ENCODE measurements at regions not wholly inside any gene's neighbourhood (a gene's known extent, or its start where the extent isn't known, plus 50 kb on each side); places are given as distances from the start of the nearest gene placed in this dataset.

GRCh38 chr5:133794771-133795415 is 173.5 kb downstream of the C5orf15 start:
- DNase-seq = no peak

- DNase-seq = no peak
Measured at GRCh38 chr5:133793756-133794465, 174.5 kb downstream of the C5orf15 start.

GRCh38 chr5:133792655-133793054 is 175.8 kb downstream of the C5orf15 start:
- no peak for DNase-seq

- DNase-seq = no peak
Measured at GRCh38 chr5:133792024-133792423, 176.4 kb downstream of the C5orf15 start.

GRCh38 chr5:133790898-133791297 is 177.5 kb downstream of the C5orf15 start:
- no peak for DNase-seq

GRCh38 chr5:133789428-133789827 is 177.1 kb upstream of the FSTL4 start:
- no peak for DNase-seq

GRCh38 chr5:133788121-133788520 is 175.8 kb upstream of the FSTL4 start:
- no peak for DNase-seq

- DNase-seq = no peak
Measured at GRCh38 chr5:133786420-133786819, 174.1 kb upstream of the FSTL4 start.

GRCh38 chr5:133785182-133785581 is 172.8 kb upstream of the FSTL4 start:
- DNase-seq = no peak

- DNase-seq = no peak
Measured at GRCh38 chr5:133783481-133783880, 171.1 kb upstream of the FSTL4 start.

- no peak for DNase-seq
Measured at GRCh38 chr5:133782736-133783135, 170.4 kb upstream of the FSTL4 start.

- no peak for DNase-seq
Measured at GRCh38 chr5:133781436-133782225, 169.3 kb upstream of the FSTL4 start.

- no peak for DNase-seq
Measured at GRCh38 chr5:133780619-133781280, 168.4 kb upstream of the FSTL4 start.

GRCh38 chr5:133779828-133780475 is 167.6 kb upstream of the FSTL4 start:
- DNase-seq = no peak

- no peak for DNase-seq
Measured at GRCh38 chr5:133778636-133779035, 166.3 kb upstream of the FSTL4 start.

- DNase-seq = no peak
Measured at GRCh38 chr5:133777951-133778350, 165.6 kb upstream of the FSTL4 start.

- DNase-seq = no peak
Measured at GRCh38 chr5:133775584-133776304, 163.4 kb upstream of the FSTL4 start.

GRCh38 chr5:133773247-133774202 is 161.2 kb upstream of the FSTL4 start:
- no peak for DNase-seq

- no peak for DNase-seq
Measured at GRCh38 chr5:133769842-133770241, 157.5 kb upstream of the FSTL4 start.

GRCh38 chr5:133763744-133764143 is 151.4 kb upstream of the FSTL4 start:
- DNase-seq = no peak

GRCh38 chr5:133761632-133762031 is 149.3 kb upstream of the FSTL4 start:
- DNase-seq = no peak
